Activated CD4-positive, alpha-beta T cell treated with anti-CD3 and anti-CD28 coated beads for 36 hours (primary cell): ENCODE measurements at regions not wholly inside any gene's neighbourhood (a gene's known extent, or its start where the extent isn't known, plus 50 kb on each side); places are given as distances from the start of the nearest gene placed in this dataset.

ENCODE experiments used
- ATAC-seq: fragments of 200-7000 bp; cut with Tn5 transposase; one replicate; pipeline ENCODE4 v1.10.0; 2021; ENCODE audit warnings: mild to moderate bottlenecking, moderate library complexity
- CTCF ChIA-PET: fragments of 350-600 bp; sonication (Branson Sonifier 250); formaldehyde crosslinking; loops from one replicate; lab custom pipeline; 2021; ENCODE audit warnings: antibody characterized with exemption; lab: Charles Lee
- POLR2A ChIA-PET: fragments of 350-600 bp; sonication (Branson Sonifier 250); formaldehyde crosslinking; loops from one replicate; lab custom pipeline; 2021; ENCODE audit warnings: antibody characterized with exemption, inconsistent platforms; lab: Charles Lee
- DNase-seq: peaks from one replicate; pipeline ENCODE4 v3.0.0-alpha.2; 2020
- H3K27ac Mint-ChIP-seq: one replicate; pipeline ENCODE4 v1.8.0; 2021; ENCODE audit warnings: mixed read lengths
- H3K27me3 Mint-ChIP-seq: one replicate; pipeline ENCODE4 v1.8.0; 2021; ENCODE audit warnings: mixed read lengths
- H3K36me3 Mint-ChIP-seq: one replicate; pipeline ENCODE4 v1.8.0; 2021; ENCODE audit warnings: low read depth, mixed read lengths
- H3K4me1 Mint-ChIP-seq: one replicate; pipeline ENCODE4 v1.8.0; 2021; ENCODE audit warnings: mixed read lengths
- H3K4me3 Mint-ChIP-seq: one replicate; pipeline ENCODE4 v1.8.0; 2021; ENCODE audit warnings: mild to moderate bottlenecking, moderate library complexity, mixed read lengths
- H3K9me3 Mint-ChIP-seq: one replicate; pipeline ENCODE4 v1.8.0; 2021; ENCODE audit warnings: low read depth, mixed read lengths
- intact Hi-C, 2 experiments: fragments of 100-400 bp; cut with DNase I in 1 of 2; cut with micrococcal nuclease in 1 of 2; formaldehyde crosslinking; loops; one replicate each; pipeline versions ENCODE4 v1.14.2 to v1.15.1; 2022 to 2024; cut with DNase I, micrococcal nuclease

GRCh38 chr10:23994459-23995046 is 214.4 kb upstream of the KIAA1217 start:
- H3K27ac Mint-ChIP-seq, result no peak overlapping the region
- H3K4me3 Mint-ChIP-seq, result no peak overlapping the region
- peak; percentile 60 for DNase-seq
- H3K9me3 Mint-ChIP-seq, result no peaks in the 10 kb centered on the region
- no peaks in the 10 kb centered on the region for H3K36me3 Mint-ChIP-seq
- peaks cover 2% of the 10 kb centered on the region for H3K27me3 Mint-ChIP-seq
- ChIA-PET POLR2A (no interaction called here), CTCF (interaction anchor here (0.6 to 2.7 kb wide), 8 partner anchors 13 to 599 kb away, joined by 3 to 13 read pairs (median 4); no protein-coding TSS in a partner anchor)
- H3K4me1 Mint-ChIP-seq, result no peaks in the 10 kb centered on the region
- no peak for ATAC-seq
- intact Hi-C loops, result loop anchor here (1.0 to 10.0 kb wide), 7 partner anchors 202 to 562 kb away; no protein-coding TSS in a partner anchor

GRCh38 chr10:23999445-23999844 is 209.5 kb upstream of the KIAA1217 start:
- ChIA-PET POLR2A (no interaction called here), CTCF (no interaction called here)
- Mint-ChIP-seq H3K36me3 (no peaks in the 10 kb centered on the region), H3K4me1 (no peaks in the 10 kb centered on the region), H3K4me3 (no peak overlapping the region), H3K27me3 (no peaks in the 10 kb centered on the region), H3K9me3 (no peaks in the 10 kb centered on the region), H3K27ac (no peak overlapping the region)
- DNase-seq (no peak), ATAC-seq (no peak)
- intact Hi-C loops, result loop anchor here in 1 of 2 experiments (10.0 kb wide), 1 partner anchor 355 kb away; no protein-coding TSS in a partner anchor

- Mint-ChIP-seq H3K9me3 (no peaks in the 10 kb centered on the region), H3K4me1 (no peaks in the 10 kb centered on the region), H3K36me3 (no peaks in the 10 kb centered on the region), H3K4me3 (no peak overlapping the region), H3K27ac (no peak overlapping the region), H3K27me3 (no peaks in the 10 kb centered on the region)
- CTCF ChIA-PET, result no interaction called here
- POLR2A ChIA-PET, result no interaction called here
- DNase-seq (no peak), ATAC-seq (no peak)
- intact Hi-C loops, result no loop called here
These were observed 208.6 kb upstream of the KIAA1217 start for GRCh38 chr10:24000271-24000813.

- no peak for ATAC-seq
- no peaks in the 10 kb centered on the region for H3K36me3 Mint-ChIP-seq
- no peak overlapping the region for H3K4me3 Mint-ChIP-seq
- no peaks in the 10 kb centered on the region for H3K27me3 Mint-ChIP-seq
- ChIA-PET POLR2A (no interaction called here), CTCF (no interaction called here)
- no peak for DNase-seq
- intact Hi-C loops, result no loop called here
- H3K9me3 Mint-ChIP-seq, result no peaks in the 10 kb centered on the region
- no peak overlapping the region for H3K27ac Mint-ChIP-seq
- no peaks in the 10 kb centered on the region for H3K4me1 Mint-ChIP-seq
These were observed 202.2 kb upstream of the KIAA1217 start for GRCh38 chr10:24006741-24007140.

GRCh38 chr10:24007359-24007758 is 201.6 kb upstream of the KIAA1217 start:
- no peaks in the 10 kb centered on the region for H3K4me1 Mint-ChIP-seq
- ChIA-PET CTCF (no interaction called here), POLR2A (no interaction called here)
- H3K27me3 Mint-ChIP-seq, result no peaks in the 10 kb centered on the region
- H3K27ac Mint-ChIP-seq, result no peak overlapping the region
- H3K36me3 Mint-ChIP-seq, result no peaks in the 10 kb centered on the region
- DNase-seq, result no peak
- no peak overlapping the region for H3K4me3 Mint-ChIP-seq
- H3K9me3 Mint-ChIP-seq, result no peaks in the 10 kb centered on the region
- no peak for ATAC-seq
- intact Hi-C loops, result no loop called here

GRCh38 chr10:24008164-24009091 is 200.5 kb upstream of the KIAA1217 start:
- H3K4me1 Mint-ChIP-seq, result no peaks in the 10 kb centered on the region
- ATAC-seq, result no peak
- no peak for DNase-seq
- no peaks in the 10 kb centered on the region for H3K36me3 Mint-ChIP-seq
- no peaks in the 10 kb centered on the region for H3K27me3 Mint-ChIP-seq
- H3K9me3 Mint-ChIP-seq, result no peaks in the 10 kb centered on the region
- no peak overlapping the region for H3K27ac Mint-ChIP-seq
- ChIA-PET CTCF (interaction anchor here (0.6 to 1.9 kb wide), 2 partner anchors 14 to 643 kb away, joined by 6 to 8 read pairs; no protein-coding TSS in a partner anchor), POLR2A (interaction anchor here (0.6 kb wide), 2 partner anchors 33 to 886 kb away, joined by 3 to 4 read pairs; no protein-coding TSS in a partner anchor)
- no peak overlapping the region for H3K4me3 Mint-ChIP-seq
- intact Hi-C loops, result no loop called here

- ATAC-seq, result no peak
- Mint-ChIP-seq H3K4me1 (no peaks in the 10 kb centered on the region), H3K9me3 (no peaks in the 10 kb centered on the region), H3K27me3 (peaks cover 2% of the 10 kb centered on the region), H3K4me3 (no peak overlapping the region), H3K36me3 (no peaks in the 10 kb centered on the region), H3K27ac (no peak overlapping the region)
- no peak for DNase-seq
- intact Hi-C loops, result no loop called here
- ChIA-PET CTCF (interaction anchor here (0.6 to 1.9 kb wide), 2 partner anchors 15 to 642 kb away, joined by 6 to 8 read pairs; no protein-coding TSS in a partner anchor), POLR2A (interaction anchor here (0.6 kb wide), 1 partner anchor 885 kb away, joined by 4 read pairs; no protein-coding TSS in a partner anchor)
These were observed 199.8 kb upstream of the KIAA1217 start for GRCh38 chr10:24009115-24009514.

- intact Hi-C loops, result no loop called here
- ATAC-seq (no peak), DNase-seq (no peak)
- H3K36me3 Mint-ChIP-seq, result no peaks in the 10 kb centered on the region
- POLR2A ChIA-PET, result no interaction called here
- no peaks in the 10 kb centered on the region for H3K4me1 Mint-ChIP-seq
- peaks cover 2% of the 10 kb centered on the region for H3K27me3 Mint-ChIP-seq
- no peaks in the 10 kb centered on the region for H3K9me3 Mint-ChIP-seq
- H3K27ac Mint-ChIP-seq, result no peak overlapping the region
- no peak overlapping the region for H3K4me3 Mint-ChIP-seq
- CTCF ChIA-PET, result interaction anchor here (0.6 to 1.9 kb wide), 4 partner anchors 12 to 1483 kb away, joined by 3 to 6 read pairs (median 3); no protein-coding TSS in a partner anchor
These were observed 199.2 kb upstream of the KIAA1217 start for GRCh38 chr10:24009736-24010135.

GRCh38 chr10:24010436-24010970 is 198.4 kb upstream of the KIAA1217 start:
- Mint-ChIP-seq H3K27ac (no peak overlapping the region), H3K4me3 (no peak overlapping the region), H3K36me3 (no peaks in the 10 kb centered on the region), H3K9me3 (no peaks in the 10 kb centered on the region), H3K4me1 (no peaks in the 10 kb centered on the region), H3K27me3 (peaks cover 2% of the 10 kb centered on the region)
- intact Hi-C loops, result no loop called here
- DNase-seq (no peak), ATAC-seq (no peak)
- ChIA-PET CTCF (no interaction called here), POLR2A (no interaction called here)

GRCh38 chr10:24012249-24012803 is 196.6 kb upstream of the KIAA1217 start:
- Mint-ChIP-seq H3K4me3 (no peak overlapping the region), H3K27me3 (peaks cover 2% of the 10 kb centered on the region), H3K36me3 (no peaks in the 10 kb centered on the region), H3K9me3 (no peaks in the 10 kb centered on the region), H3K4me1 (no peaks in the 10 kb centered on the region), H3K27ac (no peak overlapping the region)
- no peak for DNase-seq
- no peak for ATAC-seq
- ChIA-PET POLR2A (no interaction called here), CTCF (no interaction called here)
- intact Hi-C loops, result no loop called here

GRCh38 chr10:24027107-24027506 is 181.8 kb upstream of the KIAA1217 start:
- H3K27me3 Mint-ChIP-seq, result no peaks in the 10 kb centered on the region
- H3K9me3 Mint-ChIP-seq, result no peaks in the 10 kb centered on the region
- intact Hi-C loops, result no loop called here
- ATAC-seq (no peak), DNase-seq (no peak)
- H3K4me3 Mint-ChIP-seq, result no peak overlapping the region
- H3K4me1 Mint-ChIP-seq, result no peaks in the 10 kb centered on the region
- no peaks in the 10 kb centered on the region for H3K36me3 Mint-ChIP-seq
- H3K27ac Mint-ChIP-seq, result no peak overlapping the region
- CTCF ChIA-PET, result no interaction called here
- POLR2A ChIA-PET, result no interaction called here
